ENCODE measurements at regions not wholly inside any gene's neighbourhood (a gene's known extent, or its start where the extent isn't known, plus 50 kb on each side); places are given as distances from the start of the nearest gene placed in this dataset.

DNA sequence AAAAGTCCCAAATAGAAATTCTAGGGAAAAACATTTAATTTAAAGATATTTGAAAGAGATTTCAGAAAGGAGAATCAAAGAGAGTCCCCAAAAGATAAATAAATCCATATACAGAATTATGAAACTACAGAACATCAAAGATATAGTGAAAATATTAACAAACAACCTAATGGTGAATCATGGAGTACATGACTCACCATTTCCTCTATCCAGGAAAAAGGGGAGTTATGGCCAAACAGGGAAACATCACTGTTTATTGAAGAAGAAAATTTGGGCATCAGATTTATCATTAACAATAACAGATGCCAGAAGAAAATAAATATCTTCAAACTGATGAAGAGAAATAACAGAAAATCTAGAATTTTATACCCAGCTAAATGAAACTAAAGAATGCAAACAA, 448.3 kb downstream of the CDH2 start:
- H4K91ac ChIP-seq (ENCODE audit: insufficient read length, low read depth, low read length) = no peak overlapping the region
- no peak overlapping the region for H2BK120ac ChIP-seq (ENCODE audit: low read depth, low read length, poor library complexity, severe bottlenecking)
- TF ChIP-seq, protein P1, sequence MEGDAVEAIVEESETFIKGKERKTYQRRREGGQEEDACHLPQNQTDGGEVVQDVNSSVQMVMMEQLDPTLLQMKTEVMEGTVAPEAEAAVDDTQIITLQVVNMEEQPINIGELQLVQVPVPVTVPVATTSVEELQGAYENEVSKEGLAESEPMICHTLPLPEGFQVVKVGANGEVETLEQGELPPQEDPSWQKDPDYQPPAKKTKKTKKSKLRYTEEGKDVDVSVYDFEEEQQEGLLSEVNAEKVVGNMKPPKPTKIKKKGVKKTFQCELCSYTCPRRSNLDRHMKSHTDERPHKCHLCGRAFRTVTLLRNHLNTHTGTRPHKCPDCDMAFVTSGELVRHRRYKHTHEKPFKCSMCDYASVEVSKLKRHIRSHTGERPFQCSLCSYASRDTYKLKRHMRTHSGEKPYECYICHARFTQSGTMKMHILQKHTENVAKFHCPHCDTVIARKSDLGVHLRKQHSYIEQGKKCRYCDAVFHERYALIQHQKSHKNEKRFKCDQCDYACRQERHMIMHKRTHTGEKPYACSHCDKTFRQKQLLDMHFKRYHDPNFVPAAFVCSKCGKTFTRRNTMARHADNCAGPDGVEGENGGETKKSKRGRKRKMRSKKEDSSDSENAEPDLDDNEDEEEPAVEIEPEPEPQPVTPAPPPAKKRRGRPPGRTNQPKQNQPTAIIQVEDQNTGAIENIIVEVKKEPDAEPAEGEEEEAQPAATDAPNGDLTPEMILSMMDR (conservative IDR thresholded peaks at IDR 0.05) = no peak
- no peak overlapping the region for H3K9ac ChIP-seq (ENCODE audit: extremely low read depth, insufficient read length, low read length)
- H2BK12ac ChIP-seq (ENCODE audit: insufficient read length, low read depth, low read length) = no peak overlapping the region
- no peak overlapping the region for H3K4me2 ChIP-seq (ENCODE audit: insufficient read depth, insufficient read length, low read length)
- no peak overlapping the region for H3K14ac ChIP-seq (ENCODE audit: insufficient read depth, low read length)
- no peaks in the 10 kb centered on the region for H3K27me3 Mint-ChIP-seq (ENCODE audit: low read depth)
- H3T11ph ChIP-seq (ENCODE audit: low read length) = no peak overlapping the region
- H3K27ac ChIP-seq (ENCODE audit: insufficient read length, low read depth, low read length) = no peak overlapping the region
- no peaks in the 10 kb centered on the region for H3K79me1 ChIP-seq (ENCODE audit: insufficient read depth, low read depth, low read length, poor library complexity, severe bottlenecking)
- no peak for DNase-seq
- no peak overlapping the region for H3K23ac ChIP-seq (ENCODE audit: insufficient read length, low read depth, low read length)
- H3K9me3 Mint-ChIP-seq = peaks cover 14 to 20% of the 10 kb centered on the region in 2 experiments
- H3K79me2 ChIP-seq (ENCODE audit: insufficient read depth, low read length) = no peaks in the 10 kb centered on the region
- H3K4me1 ChIP-seq (ENCODE audit: insufficient read depth, low read length) = no peaks in the 10 kb centered on the region
- no peaks in the 10 kb centered on the region for H3K27me3 ChIP-seq (ENCODE audit: insufficient read depth, low read length)
- no peaks in the 10 kb centered on the region for H3K23me2 ChIP-seq (ENCODE audit: insufficient read length, low read depth, low read length, poor library complexity, severe bottlenecking)
- no peak overlapping the region for H4K8ac ChIP-seq (replicated peaks; ENCODE audit: insufficient read length, low read depth, low read length)
- no peak overlapping the region for H2BK20ac ChIP-seq (ENCODE audit: low read depth, low read length, poor library complexity, severe bottlenecking)
- H3K18ac ChIP-seq (ENCODE audit: insufficient read length, low read depth, low read length) = no peak overlapping the region
- H4K5ac ChIP-seq (ENCODE audit: insufficient read length, low read depth, low read length) = no peak overlapping the region
- no peak overlapping the region for H3K4me3 Mint-ChIP-seq
- H2AK5ac ChIP-seq (ENCODE audit: insufficient read length, low read length) = no peak overlapping the region
- H2BK15ac ChIP-seq (ENCODE audit: low read depth, low read length) = no peak overlapping the region
- no peaks in the 10 kb centered on the region for H4K20me1 ChIP-seq (ENCODE audit: control insufficient read depth, insufficient read depth, insufficient read length)
- no peak overlapping the region for H3K4ac ChIP-seq (ENCODE audit: low read depth, low read length)
- H3K27ac Mint-ChIP-seq = no peak overlapping the region
- H3K4me1 Mint-ChIP-seq = peaks cover 6 to 8% of the 10 kb centered on the region in 2 experiments; a peak in 3 of 4 replicates
- no peaks in the 10 kb centered on the region for H3K9me3 ChIP-seq (ENCODE audit: control insufficient read depth, low read depth, low read length)
- H2AFZ ChIP-seq (ENCODE audit: low read length) = no peak overlapping the region
- no peak overlapping the region for H2BK5ac ChIP-seq (ENCODE audit: insufficient read length, low read length)
- peaks cover 0 to 23% (median 3%) of the 10 kb centered on the region in 3 experiments; a peak in 6 of 7 replicates for H3K36me3 Mint-ChIP-seq (ENCODE audit: insufficient read depth in 1 of 3, low read depth in 3 of 3)
- no peak overlapping the region for H3K56ac ChIP-seq (ENCODE audit: insufficient read length, low read depth, low read length)
